ENCODE measurements at regions not wholly inside any gene's neighbourhood (a gene's known extent, or its start where the extent isn't known, plus 50 kb on each side); places are given as distances from the start of the nearest gene placed in this dataset.

DNA sequence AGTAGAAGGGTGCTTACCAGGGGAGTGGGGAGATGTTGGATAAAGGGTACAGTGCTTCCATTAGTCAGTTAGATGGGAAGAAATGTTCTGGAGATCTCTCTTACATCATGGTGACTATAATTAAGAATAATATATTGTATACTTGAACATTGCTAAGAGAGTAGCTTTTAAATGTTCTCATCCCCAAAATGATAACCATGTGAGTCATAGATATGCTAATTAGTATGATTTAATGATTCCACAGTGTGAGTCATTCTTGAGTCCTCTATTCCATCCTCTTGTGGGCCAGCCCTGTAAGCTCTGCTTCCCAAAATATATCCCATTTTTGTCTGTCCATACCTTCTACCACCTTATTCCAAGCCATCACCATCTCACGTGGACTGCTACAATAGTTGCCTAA lies 80.6 kb upstream of the CDH11 start:
- intact Hi-C loops (cut with micrococcal nuclease) = no loop called here

GRCh38 chr16:65201511-65201910 lies 79.6 kb upstream of the CDH11 start:
- intact Hi-C loops (cut with micrococcal nuclease) = no loop called here

DNA sequence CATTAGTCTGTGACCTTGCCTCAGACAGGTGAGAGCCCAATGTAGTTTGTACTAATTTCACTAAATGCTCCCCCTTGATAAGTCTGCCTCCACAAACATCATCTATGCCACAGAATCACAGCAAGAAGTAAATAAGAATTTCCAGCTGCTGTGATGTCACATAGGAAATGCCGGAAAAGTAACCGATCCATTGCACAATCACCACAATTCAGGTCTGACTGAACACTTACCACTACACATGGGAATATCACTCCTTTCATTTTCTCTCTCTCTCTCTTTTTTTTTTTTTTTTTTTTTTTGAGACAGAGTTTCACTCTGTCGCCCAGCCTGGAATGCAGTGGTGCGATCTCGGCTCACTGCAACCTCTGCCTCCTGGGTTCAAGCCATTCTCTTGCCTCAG lies 79.0 kb upstream of the CDH11 start:
- intact Hi-C loops (cut with micrococcal nuclease) = no loop called here

- intact Hi-C loops (cut with micrococcal nuclease) = no loop called here
These were observed 78.4 kb upstream of the CDH11 start for GRCh38 chr16:65200156-65200773.

DNA sequence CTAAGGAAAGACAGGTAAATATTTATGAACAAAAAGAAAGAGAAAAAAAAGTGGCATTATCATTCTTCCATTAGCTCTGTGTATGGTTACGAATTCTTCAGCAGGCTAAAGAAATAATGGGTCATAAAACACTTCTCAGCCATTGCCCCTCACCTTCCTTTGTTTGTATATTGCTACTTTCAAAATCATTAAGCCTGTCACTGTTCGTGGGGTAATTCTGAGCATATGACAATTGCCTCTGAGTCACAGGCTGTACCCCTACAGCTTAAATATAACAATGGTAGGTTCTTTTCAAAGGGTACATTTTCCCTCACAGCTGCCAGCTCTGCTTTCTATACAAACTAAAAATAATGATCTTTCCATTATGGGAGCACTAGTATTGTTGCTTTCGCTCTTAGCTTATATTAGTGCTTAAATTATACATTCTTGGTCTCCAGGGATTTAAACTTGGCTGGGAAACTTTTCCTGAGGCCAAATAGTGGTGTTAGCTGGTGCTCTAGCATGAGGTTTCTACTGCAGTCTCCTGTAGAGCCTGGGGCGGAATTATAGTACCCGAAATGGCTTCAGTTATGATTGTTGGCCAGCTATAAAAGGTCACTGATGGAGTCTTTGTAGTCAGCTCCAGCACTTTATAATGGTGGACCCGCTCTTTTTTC lies 74.7 kb upstream of the CDH11 start:
- intact Hi-C loops (cut with micrococcal nuclease) = no loop called here

GRCh38 chr16:65195998-65196397 lies 74.1 kb upstream of the CDH11 start:
- intact Hi-C loops (cut with micrococcal nuclease) = no loop called here

DNA sequence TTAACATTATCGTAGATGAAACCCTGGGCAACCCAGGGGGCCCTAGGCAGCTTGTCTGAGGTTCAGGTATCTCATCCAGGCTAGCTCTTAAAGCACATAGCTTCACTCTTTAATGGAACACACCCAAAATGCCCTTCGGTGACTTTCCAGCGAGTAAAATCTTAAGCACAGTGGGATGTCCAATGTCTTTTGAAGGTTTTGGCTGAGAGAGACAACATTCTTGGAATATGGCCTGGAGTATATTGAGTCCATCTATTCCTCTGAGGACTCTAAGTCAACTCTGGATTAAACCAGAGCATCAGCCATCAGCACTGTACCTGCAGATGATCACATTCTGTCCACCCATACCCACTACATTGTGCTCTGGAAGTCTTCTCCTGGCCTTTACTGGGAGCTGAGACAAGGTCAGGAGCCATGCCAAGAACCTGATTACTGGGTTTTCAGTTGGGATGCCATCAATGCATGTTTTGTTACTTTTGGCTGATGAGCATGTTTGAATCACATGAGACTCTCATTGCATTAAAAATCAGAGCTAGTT lies 63.4 kb upstream of the CDH11 start:
- intact Hi-C loops (cut with micrococcal nuclease) = no loop called here

GRCh38 chr16:65181071-65181561 lies 59.3 kb upstream of the CDH11 start:
- intact Hi-C loops (cut with micrococcal nuclease) = no loop called here

- intact Hi-C loops (cut with micrococcal nuclease) = no loop called here
These were observed 56.3 kb upstream of the CDH11 start for GRCh38 chr16:65178151-65178550.

DNA sequence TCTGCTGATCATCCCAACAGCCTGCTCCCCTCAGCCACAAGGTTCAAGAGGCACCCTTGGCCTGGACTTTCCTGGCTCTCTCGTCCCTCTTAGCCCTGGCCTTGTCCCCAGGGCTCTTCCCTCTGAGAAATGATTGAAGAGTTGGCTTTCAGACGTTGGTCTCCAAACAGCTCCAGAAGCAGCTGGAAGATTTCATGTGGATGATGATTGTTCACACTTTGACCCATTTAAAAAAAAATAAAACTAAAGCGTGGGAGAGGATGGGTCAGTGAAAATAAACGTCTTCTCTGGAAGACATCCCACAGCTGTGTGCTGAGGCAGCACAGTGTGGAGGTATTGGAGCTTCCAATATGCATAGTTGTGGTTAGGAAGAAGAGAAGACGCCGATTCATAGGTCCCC lies 54.7 kb upstream of the CDH11 start:
- intact Hi-C loops (cut with micrococcal nuclease) = no loop called here

DNA sequence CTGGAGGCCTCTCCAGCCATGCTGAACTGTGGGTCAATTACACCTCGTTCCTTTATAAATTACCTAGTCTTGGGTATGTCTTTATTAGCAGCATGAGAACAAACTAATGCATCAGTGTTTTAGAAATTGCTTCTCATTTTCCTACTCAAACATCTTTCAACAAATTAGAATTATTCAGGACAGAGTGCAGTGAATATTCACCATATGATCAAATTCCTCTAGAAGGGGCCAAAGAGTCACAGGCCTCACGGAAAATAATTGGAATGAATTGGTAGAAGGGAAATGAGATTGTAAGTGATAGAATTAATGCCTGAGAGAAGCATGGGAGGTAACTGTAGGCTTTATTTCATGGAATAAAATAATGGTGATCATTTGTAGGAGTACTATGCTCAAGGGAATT lies 50.5 kb upstream of the CDH11 start:
- intact Hi-C loops (cut with micrococcal nuclease) = no loop called here
